GM23338 (cell line): ENCODE measurements at regions not wholly inside any gene's neighbourhood (a gene's known extent, or its start where the extent isn't known, plus 50 kb on each side); places are given as distances from the start of the nearest gene placed in this dataset.

ENCODE experiments used
- CREB1 ChIP-seq: fragments of 250-450 bp; sonication (Bioruptor Pico); IDR thresholded peaks from 2 replicates; pipeline ENCODE4 v1.5.0; 2020; ENCODE audit warnings: low read depth, mild to moderate bottlenecking, moderate library complexity
- EZH2 ChIP-seq: fragments of 200-600 bp; sonication (generic); IDR thresholded peaks from one replicate; pipeline ENCODE4 v1.8.0; 2017; ENCODE audit warnings: antibody characterized with exemption, mild to moderate bottlenecking, low read depth; ENCODE audit not compliant: unreplicated experiment
- EZH2phosphoT487 ChIP-seq: fragments of 200-600 bp; sonication (generic); IDR thresholded peaks from one replicate; pipeline ENCODE4 v1.8.1; 2018; ENCODE audit warnings: antibody characterized with exemption; ENCODE audit not compliant: unreplicated experiment
- NANOG ChIP-seq: IDR thresholded peaks from 2 replicates; pipeline ENCODE4 v1.6.1; 2016; ENCODE audit warnings: antibody characterized with exemption, borderline replicate concordance
- POLR2AphosphoS5 ChIP-seq: IDR thresholded peaks from 2 replicates; pipeline ENCODE4 v1.6.1; 2016; ENCODE audit warnings: antibody characterized with exemption, low read depth
- STAT1 ChIP-seq: IDR thresholded peaks from one replicate; pipeline ENCODE4 v1.6.1; 2016; ENCODE audit warnings: antibody characterized with exemption; ENCODE audit not compliant: unreplicated experiment
- ZNF114 ChIP-seq: fragments of 250-450 bp; sonication (Bioruptor Pico); IDR thresholded peaks from 2 replicates; pipeline ENCODE4 v1.5.0; 2020; ENCODE audit warnings: mild to moderate bottlenecking, moderate library complexity
- TF ChIP-seq, protein P1 (sequence below): fragments of 250-450 bp; sonication (Bioruptor Pico); IDR thresholded peaks from 2 replicates; pipeline ENCODE4 v1.5.0; 2020; ENCODE audit warnings: mild to moderate bottlenecking, moderate library complexity
- TF ChIP-seq, protein P2 (sequence below): IDR thresholded peaks from 2 replicates; pipeline ENCODE4 v1.6.1; 2016; ENCODE audit warnings: antibody characterized with exemption
- TF ChIP-seq, protein P3 (sequence below), 2 experiments: fragments of 200-600 bp in 1 of 2; sonication (generic) in 1 of 2; conservative IDR thresholded peaks; 2 replicates each; pipeline versions ENCODE4 v1.5.1 to v1.6.1; 2016 to 2017; ENCODE audit warnings: antibody characterized with exemption in 2 of 2, low read depth in 2 of 2, mild to moderate bottlenecking in 2 of 2, moderate library complexity in 1 of 2

DNA sequence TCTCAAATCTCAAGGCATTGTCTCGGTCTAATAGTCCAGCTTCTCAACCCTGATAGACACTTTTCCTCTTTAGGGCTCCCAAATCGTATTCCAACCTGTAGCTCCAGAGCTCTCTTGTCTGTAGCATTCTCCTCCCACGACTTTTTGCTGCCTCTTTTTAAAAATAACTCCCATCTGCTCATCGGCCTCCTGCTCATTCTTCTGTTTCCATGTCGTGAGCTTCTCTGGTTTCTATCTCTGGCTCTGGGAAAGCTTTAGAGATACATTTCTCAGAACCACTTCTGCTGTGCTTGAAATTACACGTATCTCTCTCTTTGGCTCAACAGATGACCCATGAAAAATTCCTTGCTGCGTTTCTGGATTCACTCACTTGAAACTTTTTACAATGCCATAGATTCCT, 609.6 kb upstream of the C16orf82 start (continued):
- TF ChIP-seq, protein P1, sequence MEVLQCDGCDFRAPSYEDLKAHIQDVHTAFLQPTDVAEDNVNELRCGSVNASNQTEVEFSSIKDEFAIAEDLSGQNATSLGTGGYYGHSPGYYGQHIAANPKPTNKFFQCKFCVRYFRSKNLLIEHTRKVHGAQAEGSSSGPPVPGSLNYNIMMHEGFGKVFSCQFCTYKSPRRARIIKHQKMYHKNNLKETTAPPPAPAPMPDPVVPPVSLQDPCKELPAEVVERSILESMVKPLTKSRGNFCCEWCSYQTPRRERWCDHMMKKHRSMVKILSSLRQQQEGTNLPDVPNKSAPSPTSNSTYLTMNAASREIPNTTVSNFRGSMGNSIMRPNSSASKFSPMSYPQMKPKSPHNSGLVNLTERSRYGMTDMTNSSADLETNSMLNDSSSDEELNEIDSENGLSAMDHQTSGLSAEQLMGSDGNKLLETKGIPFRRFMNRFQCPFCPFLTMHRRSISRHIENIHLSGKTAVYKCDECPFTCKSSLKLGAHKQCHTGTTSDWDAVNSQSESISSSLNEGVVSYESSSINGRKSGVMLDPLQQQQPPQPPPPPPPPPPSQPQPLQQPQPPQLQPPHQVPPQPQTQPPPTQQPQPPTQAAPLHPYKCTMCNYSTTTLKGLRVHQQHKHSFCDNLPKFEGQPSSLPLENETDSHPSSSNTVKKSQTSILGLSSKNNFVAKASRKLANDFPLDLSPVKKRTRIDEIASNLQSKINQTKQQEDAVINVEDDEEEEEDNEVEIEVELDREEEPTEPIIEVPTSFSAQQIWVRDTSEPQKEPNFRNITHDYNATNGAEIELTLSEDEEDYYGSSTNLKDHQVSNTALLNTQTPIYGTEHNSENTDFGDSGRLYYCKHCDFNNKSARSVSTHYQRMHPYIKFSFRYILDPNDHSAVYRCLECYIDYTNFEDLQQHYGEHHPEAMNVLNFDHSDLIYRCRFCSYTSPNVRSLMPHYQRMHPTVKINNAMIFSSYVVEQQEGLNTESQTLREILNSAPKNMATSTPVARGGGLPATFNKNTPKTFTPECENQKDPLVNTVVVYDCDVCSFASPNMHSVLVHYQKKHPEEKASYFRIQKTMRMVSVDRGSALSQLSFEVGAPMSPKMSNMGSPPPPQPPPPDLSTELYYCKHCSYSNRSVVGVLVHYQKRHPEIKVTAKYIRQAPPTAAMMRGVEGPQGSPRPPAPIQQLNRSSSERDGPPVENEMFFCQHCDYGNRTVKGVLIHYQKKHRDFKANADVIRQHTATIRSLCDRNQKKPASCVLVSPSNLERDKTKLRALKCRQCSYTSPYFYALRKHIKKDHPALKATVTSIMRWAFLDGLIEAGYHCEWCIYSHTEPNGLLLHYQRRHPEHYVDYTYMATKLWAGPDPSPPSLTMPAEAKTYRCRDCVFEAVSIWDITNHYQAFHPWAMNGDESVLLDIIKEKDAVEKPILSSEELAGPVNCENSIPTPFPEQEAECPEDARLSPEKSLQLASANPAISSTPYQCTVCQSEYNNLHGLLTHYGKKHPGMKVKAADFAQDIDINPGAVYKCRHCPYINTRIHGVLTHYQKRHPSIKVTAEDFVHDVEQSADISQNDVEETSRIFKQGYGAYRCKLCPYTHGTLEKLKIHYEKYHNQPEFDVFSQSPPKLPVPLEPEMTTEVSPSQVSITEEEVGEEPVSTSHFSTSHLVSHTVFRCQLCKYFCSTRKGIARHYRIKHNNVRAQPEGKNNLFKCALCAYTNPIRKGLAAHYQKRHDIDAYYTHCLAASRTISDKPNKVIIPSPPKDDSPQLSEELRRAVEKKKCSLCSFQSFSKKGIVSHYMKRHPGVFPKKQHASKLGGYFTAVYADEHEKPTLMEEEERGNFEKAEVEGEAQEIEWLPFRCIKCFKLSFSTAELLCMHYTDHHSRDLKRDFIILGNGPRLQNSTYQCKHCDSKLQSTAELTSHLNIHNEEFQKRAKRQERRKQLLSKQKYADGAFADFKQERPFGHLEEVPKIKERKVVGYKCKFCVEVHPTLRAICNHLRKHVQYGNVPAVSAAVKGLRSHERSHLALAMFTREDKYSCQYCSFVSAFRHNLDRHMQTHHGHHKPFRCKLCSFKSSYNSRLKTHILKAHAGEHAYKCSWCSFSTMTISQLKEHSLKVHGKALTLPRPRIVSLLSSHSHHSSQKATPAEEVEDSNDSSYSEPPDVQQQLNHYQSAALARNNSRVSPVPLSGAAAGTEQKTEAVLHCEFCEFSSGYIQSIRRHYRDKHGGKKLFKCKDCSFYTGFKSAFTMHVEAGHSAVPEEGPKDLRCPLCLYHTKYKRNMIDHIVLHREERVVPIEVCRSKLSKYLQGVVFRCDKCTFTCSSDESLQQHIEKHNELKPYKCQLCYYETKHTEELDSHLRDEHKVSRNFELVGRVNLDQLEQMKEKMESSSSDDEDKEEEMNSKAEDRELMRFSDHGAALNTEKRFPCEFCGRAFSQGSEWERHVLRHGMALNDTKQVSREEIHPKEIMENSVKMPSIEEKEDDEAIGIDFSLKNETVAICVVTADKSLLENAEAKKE (CRISPR knock-in tag) = no peak
- no peak for TF ChIP-seq CREB1 (CRISPR knock-in tag)
- TF ChIP-seq EZH2phosphoT487 = no peak
- TF ChIP-seq, protein P2, sequence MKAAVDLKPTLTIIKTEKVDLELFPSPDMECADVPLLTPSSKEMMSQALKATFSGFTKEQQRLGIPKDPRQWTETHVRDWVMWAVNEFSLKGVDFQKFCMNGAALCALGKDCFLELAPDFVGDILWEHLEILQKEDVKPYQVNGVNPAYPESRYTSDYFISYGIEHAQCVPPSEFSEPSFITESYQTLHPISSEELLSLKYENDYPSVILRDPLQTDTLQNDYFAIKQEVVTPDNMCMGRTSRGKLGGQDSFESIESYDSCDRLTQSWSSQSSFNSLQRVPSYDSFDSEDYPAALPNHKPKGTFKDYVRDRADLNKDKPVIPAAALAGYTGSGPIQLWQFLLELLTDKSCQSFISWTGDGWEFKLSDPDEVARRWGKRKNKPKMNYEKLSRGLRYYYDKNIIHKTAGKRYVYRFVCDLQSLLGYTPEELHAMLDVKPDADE = no peak
- TF ChIP-seq ZNF114 (CRISPR knock-in tag) = no peak
- TF ChIP-seq POLR2AphosphoS5 = no peak
- TF ChIP-seq NANOG = no peak
- TF ChIP-seq, protein P3, sequence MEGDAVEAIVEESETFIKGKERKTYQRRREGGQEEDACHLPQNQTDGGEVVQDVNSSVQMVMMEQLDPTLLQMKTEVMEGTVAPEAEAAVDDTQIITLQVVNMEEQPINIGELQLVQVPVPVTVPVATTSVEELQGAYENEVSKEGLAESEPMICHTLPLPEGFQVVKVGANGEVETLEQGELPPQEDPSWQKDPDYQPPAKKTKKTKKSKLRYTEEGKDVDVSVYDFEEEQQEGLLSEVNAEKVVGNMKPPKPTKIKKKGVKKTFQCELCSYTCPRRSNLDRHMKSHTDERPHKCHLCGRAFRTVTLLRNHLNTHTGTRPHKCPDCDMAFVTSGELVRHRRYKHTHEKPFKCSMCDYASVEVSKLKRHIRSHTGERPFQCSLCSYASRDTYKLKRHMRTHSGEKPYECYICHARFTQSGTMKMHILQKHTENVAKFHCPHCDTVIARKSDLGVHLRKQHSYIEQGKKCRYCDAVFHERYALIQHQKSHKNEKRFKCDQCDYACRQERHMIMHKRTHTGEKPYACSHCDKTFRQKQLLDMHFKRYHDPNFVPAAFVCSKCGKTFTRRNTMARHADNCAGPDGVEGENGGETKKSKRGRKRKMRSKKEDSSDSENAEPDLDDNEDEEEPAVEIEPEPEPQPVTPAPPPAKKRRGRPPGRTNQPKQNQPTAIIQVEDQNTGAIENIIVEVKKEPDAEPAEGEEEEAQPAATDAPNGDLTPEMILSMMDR (conservative IDR thresholded peaks at IDR 0.05; ENCODE audit: low read depth in 2 of 2) = no peak
- TF ChIP-seq STAT1 = no peak
- no peak for TF ChIP-seq EZH2
